Spinal cord (tissue), 9 donors: ENCODE measurements at regions not wholly inside any gene's neighbourhood (a gene's known extent, or its start where the extent isn't known, plus 50 kb on each side); places are given as distances from the start of the nearest gene placed in this dataset.

Experiments used
- DNase-seq, 6 donors: peaks; one replicate each; pipeline versions ENCODE4 v3.0.0 to v3.0.0-alpha.2; 2013 to 2015; ENCODE audit warnings: low spot score in 6 of 6, low read depth in 4 of 6
- H3K27ac ChIP-seq: one replicate; pipeline ENCODE4 v1.5.1; 2013; ENCODE audit warnings: low read depth, low read length, control low read depth
- H3K27me3 ChIP-seq: one replicate; pipeline ENCODE4 v1.6.1; 2013; ENCODE audit warnings: low read length; ENCODE audit not compliant: control insufficient read depth, insufficient read depth
- H3K36me3 ChIP-seq: one replicate; pipeline ENCODE4 v1.6.1; 2013; ENCODE audit warnings: low read length; ENCODE audit not compliant: control insufficient read depth, insufficient read depth
- H3K4me1 ChIP-seq: one replicate; pipeline ENCODE4 v1.6.1; 2013; ENCODE audit warnings: low read length; ENCODE audit not compliant: control insufficient read depth, insufficient read depth
- H3K4me3 ChIP-seq: one replicate; pipeline ENCODE4 v1.5.1; 2013; ENCODE audit warnings: low read depth, low read length, control low read depth
- H3K9me3 ChIP-seq: one replicate; pipeline ENCODE4 v1.6.1; 2013; ENCODE audit warnings: low read length; ENCODE audit not compliant: control insufficient read depth, insufficient read depth
- WGBS: methylation state at CpG from one replicate; pipeline ENCODE4 v1.1.5; 2013; ENCODE audit warnings: missing lambda C conversion rate; ENCODE audit not compliant: insufficient coverage; 5-methylcytosine and 5-hydroxymethylcytosine counted together
- donor health status: healthy.

DNA sequence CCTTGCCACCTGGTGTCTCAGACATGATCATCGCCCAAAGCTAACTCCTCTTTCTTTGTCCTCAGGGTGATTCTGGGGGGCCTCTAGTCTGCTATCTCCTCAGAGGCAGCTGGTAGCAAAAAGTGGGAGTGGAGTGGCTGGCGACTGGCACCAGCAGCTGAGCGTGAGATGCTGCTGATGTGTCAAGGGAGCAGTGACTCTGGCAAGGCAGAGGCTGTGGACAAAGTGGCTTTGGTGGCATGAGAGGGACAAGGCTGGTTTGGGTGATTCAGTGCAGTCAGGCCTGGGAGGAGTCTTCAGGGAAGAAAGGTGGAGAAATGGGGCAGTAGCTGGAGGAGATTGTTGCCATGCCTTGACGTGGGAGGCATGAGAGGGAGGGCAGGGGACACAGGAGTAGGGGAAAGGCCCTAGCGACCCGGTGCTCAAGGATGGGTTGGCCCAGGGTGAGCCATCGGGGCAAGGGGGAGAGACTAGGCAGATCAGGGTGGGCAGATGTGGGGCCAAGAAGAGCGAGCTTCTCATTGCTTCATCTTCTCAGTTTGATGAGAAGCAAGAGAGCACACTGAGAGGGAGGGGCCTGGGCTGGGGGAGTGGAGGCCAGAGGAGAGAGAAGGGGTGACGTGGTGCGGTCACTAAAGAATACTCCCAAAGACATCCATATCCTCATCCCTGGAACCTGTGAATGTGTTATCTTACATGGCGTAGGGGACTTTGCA, 64.2 kb upstream of the SPTLC1 start:
- H3K27ac ChIP-seq: no peak overlapping the region
- no peaks in the 10 kb centered on the region for H3K27me3 ChIP-seq
- DNase-seq: no peak
- WGBS: 91% methylated on average over 7 of the region's 11 CpGs
- H3K36me3 ChIP-seq: no peaks in the 10 kb centered on the region
- no peaks in the 10 kb centered on the region for H3K4me1 ChIP-seq
- peaks cover 1% of the 10 kb centered on the region for H3K9me3 ChIP-seq
- H3K4me3 ChIP-seq: no peak overlapping the region

DNA sequence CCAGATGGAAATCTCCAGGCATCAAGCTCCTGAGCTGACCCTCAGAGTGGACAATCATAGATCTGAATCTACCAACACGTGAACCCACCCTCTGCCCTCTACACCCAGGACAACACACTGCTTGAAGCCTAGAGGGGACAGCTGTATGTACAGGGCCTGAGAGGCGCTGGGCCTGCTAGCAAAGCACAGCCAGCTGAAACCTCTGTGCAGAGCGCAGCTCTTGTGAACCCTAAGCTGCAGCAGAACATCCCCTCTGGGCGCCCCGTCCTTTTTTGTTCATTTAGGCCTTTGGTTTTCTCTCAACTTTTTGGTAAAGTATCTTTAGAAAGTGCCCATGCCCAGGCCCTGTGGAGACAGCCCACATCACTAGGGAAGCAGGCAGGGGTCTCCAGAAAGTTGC, 62.4 kb upstream of the SPTLC1 start:
- Histone ChIP-seq H3K4me3 (no peak overlapping the region), H3K36me3 (no peaks in the 10 kb centered on the region), H3K4me1 (no peaks in the 10 kb centered on the region), H3K9me3 (peaks cover 3% of the 10 kb centered on the region), H3K27ac (no peak overlapping the region), H3K27me3 (no peaks in the 10 kb centered on the region)
- WGBS: 94% methylated on average over 5 of the region's 5 CpGs
- DNase-seq: no peak

DNA sequence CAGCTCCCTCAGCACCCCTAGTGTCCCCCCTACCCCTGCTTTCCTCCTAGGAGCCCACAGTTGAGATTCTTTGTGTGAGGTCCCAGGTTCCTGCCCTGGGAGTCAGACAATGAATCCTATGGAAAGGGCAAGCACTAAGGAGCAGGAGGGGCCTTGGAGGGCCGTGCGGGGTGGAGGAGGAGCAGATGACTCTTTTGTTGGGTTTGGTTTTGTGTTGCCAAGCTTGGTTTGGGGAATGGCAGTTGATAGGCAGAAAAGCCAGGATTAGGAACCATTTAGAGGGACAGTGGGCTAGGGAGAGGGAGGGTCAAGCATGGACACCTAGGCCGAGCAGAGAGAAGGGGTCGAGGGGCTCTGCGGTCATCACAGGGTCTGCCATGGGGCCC, 61.6 kb upstream of the SPTLC1 start:
- H3K27me3 ChIP-seq: no peaks in the 10 kb centered on the region
- no peak overlapping the region for H3K4me3 ChIP-seq
- peaks cover 3% of the 10 kb centered on the region for H3K9me3 ChIP-seq
- WGBS: 73% methylated on average over 5 of the region's 5 CpGs
- no peaks in the 10 kb centered on the region for H3K4me1 ChIP-seq
- H3K27ac ChIP-seq: no peak overlapping the region
- no peaks in the 10 kb centered on the region for H3K36me3 ChIP-seq
- DNase-seq: no peak

DNA sequence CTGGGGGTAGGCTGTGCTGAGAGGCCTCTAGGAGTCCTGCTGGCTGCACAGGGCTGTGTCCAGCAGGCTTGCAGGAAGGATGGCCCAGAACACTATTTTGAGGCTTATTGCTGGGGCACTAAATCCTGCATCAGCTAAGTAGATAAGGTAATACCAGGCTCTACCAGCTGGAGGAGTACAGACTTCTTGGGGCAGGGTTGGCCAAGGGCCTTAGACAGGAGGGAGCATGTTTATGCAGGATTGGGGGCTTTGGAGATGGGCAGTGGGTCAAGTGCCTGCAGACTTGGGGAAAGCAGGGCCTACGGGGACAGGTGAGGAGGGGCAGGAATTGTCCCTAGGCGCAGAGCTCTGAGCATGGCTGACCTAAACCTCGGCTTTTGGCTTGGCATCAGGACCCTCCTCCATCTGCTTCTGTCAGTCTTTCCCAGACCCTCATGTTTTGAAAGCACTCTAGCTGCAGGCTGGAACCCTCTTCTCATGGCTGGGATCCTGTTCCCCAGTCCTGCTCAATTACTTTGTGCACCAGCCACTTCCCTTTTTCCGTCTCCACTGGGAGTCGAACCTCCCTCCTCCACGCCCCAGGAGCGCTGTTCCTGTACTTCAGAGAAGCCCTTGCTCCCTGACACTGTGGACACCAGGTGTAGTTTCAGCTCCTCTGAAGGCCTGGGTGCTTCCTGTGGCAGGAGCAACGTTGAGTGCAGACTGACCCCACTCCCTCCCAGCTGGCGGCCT, 61.0 kb upstream of the SPTLC1 start:
- 85% methylated on average over 8 of the region's 9 CpGs for WGBS

DNA sequence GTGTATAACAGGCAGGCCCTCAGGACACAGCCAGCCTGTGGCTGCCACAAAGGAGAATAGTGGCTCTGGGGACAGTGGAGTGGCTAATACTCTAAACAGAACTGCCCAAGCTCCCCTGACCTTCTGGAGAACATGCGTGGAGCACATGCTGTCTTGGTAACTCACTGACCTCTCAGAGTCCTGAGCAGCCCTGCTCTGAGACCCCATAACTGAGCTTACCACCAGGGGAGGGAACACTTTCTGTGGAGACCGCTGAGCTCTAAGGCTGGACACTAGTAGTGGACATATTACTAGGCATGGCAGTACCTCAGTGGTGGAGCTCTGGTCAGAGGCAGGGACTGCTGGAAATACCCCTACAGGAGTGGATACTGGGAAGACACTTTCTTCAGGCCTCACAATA, 60.2 kb upstream of the SPTLC1 start:
- no peak overlapping the region for H3K4me3 ChIP-seq

More for the DNA sequence above, 61.0 kb upstream of the SPTLC1 start:
- no peak for DNase-seq
- Histone ChIP-seq H3K36me3 (no peaks in the 10 kb centered on the region), H3K4me1 (no peaks in the 10 kb centered on the region), H3K27ac (no peak overlapping the region), H3K4me3 (no peak overlapping the region), H3K9me3 (peaks cover 1% of the 10 kb centered on the region), H3K27me3 (no peaks in the 10 kb centered on the region)

DNA sequence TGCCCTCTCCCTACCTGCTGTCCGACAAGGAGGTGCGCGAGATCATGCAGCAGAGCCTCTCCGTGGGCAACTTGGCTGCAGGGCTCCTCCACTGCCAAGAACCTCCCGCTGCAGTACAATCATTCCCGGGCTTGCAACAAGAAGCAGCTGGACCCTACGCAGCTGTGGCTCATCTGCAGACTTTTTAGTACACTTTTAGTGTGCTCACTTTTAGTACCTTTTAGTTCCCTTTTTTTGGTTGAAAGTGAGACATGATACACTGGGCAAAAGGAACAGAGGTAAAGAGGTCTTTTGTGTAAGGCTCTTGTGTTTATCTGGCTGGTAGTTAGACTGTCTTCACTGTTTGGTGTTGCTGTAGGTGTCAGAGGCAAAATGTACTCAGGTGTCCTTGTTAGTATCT, 58.1 kb upstream of the SPTLC1 start:
- Histone ChIP-seq H3K4me1 (no peaks in the 10 kb centered on the region), H3K4me3 (no peak overlapping the region), H3K27ac (no peak overlapping the region), H3K36me3 (no peaks in the 10 kb centered on the region), H3K9me3 (peaks cover 1% of the 10 kb centered on the region), H3K27me3 (no peaks in the 10 kb centered on the region)
- no peak for DNase-seq
- 95% methylated on average over 7 of the region's 7 CpGs for WGBS

More for the DNA sequence above, 60.2 kb upstream of the SPTLC1 start:
- no peaks in the 10 kb centered on the region for H3K36me3 ChIP-seq
- H3K4me1 ChIP-seq: no peaks in the 10 kb centered on the region
- H3K27ac ChIP-seq: no peak overlapping the region
- no peaks in the 10 kb centered on the region for H3K27me3 ChIP-seq
- 100% methylated on average over 1 of the region's 2 CpGs for WGBS
- peaks cover 1% of the 10 kb centered on the region for H3K9me3 ChIP-seq
- DNase-seq: no peak

DNA sequence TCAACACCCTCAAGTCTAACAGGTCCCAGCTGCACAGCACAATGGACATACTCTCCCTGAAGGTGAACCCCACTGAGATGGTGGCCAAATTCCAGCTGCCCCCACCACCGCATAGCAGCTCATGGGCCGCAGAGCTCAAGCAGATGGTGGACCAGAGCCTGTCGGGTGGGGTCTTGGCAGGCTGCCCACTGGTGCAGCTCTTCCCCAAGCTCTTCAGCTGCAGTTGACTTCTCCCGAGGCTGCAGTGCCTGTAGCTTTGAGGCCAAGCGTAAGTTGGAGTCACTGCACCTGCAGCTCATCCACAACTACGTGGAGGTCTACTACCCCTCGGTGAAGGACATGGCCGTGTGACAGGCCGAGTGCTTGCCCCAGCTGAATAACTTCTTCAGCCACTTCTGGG, 56.6 kb upstream of the SPTLC1 start:
- Histone ChIP-seq H3K4me1 (no peaks in the 10 kb centered on the region), H3K36me3 (no peaks in the 10 kb centered on the region), H3K9me3 (peaks cover 1% of the 10 kb centered on the region), H3K27ac (no peak overlapping the region), H3K4me3 (no peak overlapping the region), H3K27me3 (no peaks in the 10 kb centered on the region)
- 89% methylated on average over 9 of the region's 9 CpGs for WGBS
- no peak for DNase-seq

DNA sequence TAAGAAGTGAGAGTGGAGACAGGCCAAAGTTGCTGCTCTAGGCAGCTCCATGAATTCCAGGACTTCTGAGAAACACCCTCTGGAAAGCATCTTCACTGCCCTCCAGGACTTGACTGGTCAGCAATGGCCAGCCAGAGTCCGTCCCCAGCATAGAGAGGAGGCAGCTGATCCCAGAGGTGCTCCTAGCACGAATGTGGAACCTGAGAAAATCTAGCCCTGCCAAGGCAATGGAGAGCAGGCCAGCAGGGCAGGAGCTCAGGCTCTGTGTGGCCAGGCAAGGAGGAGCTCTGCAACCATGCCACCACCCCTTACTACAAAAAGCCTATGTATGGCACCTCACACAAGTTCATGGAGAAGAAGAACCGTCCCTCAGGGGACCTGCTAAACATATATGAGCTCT, 56.1 kb upstream of the SPTLC1 start:
- H3K27me3 ChIP-seq: no peaks in the 10 kb centered on the region
- 93% methylated on average over 3 of the region's 3 CpGs for WGBS
- H3K36me3 ChIP-seq: no peaks in the 10 kb centered on the region

DNA sequence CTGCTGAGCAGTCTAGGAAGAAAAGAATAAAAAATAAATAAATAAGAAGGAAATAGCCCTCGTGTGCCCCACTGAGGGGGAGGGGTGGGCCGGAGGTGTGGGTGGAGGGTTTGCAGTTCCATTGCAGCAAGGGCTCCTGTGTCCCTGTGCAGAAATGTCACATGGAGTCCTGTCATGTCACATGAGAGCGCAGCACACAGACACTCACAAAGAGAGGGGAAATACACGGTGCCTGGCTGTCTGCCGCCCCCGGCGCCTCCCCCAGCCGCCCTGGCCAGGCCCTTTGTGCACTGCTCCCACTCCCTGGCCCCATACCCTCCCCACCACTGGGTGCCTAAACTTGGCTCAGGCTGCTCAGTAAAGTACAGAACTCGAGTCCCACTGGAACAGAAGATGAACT, 55.6 kb upstream of the SPTLC1 start:
- 60% methylated on average over 1 of the region's 9 CpGs for WGBS
- no peak overlapping the region for H3K27ac ChIP-seq
- no peak overlapping the region for H3K4me3 ChIP-seq
- no peak for DNase-seq
- H3K36me3 ChIP-seq: no peaks in the 10 kb centered on the region
- H3K4me1 ChIP-seq: no peaks in the 10 kb centered on the region
- H3K27me3 ChIP-seq: no peaks in the 10 kb centered on the region
- peaks cover 1% of the 10 kb centered on the region for H3K9me3 ChIP-seq

More for the DNA sequence above, 56.1 kb upstream of the SPTLC1 start:
- H3K9me3 ChIP-seq: peaks cover 1% of the 10 kb centered on the region
- no peak overlapping the region for H3K27ac ChIP-seq
- no peaks in the 10 kb centered on the region for H3K4me1 ChIP-seq
- H3K4me3 ChIP-seq: no peak overlapping the region
- no peak for DNase-seq

DNA sequence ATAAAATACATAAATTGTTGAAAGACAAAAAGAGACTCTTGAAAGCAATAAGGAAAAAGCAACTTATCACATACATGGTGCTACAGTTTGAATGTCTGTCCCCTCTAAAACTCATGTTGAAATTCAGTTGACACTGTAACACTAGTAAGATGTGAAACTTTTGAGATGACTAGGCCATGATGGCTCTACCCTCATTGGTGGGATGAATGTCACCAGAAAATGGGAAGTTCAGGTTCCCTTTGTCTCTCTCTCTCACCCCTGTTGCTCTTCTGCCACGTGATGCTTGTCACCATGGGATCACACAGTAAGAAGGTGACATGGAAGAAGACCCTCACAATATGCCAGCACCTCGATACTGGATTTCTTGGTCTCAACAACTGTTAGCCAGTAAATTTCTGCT, 50.3 kb upstream of the SPTLC1 start:
- no peaks in the 10 kb centered on the region for H3K36me3 ChIP-seq
- peaks cover 2% of the 10 kb centered on the region for H3K9me3 ChIP-seq
- no peak overlapping the region for H3K27ac ChIP-seq
- 25% methylated on average over 1 of the region's 2 CpGs for WGBS
- no peak for DNase-seq
- H3K4me1 ChIP-seq: no peaks in the 10 kb centered on the region
- no peaks in the 10 kb centered on the region for H3K27me3 ChIP-seq
- H3K4me3 ChIP-seq: no peak overlapping the region
